Right lobe of liver (tissue), 4 donors: ENCODE measurements at regions not wholly inside any gene's neighbourhood (a gene's known extent, or its start where the extent isn't known, plus 50 kb on each side); places are given as distances from the start of the nearest gene placed in this dataset.

Source experiments
- POLR2A ChIP-seq: fragments of 450-650 bp; IDR thresholded peaks from one replicate; pipeline ENCODE4 v1.6.1; 2017; ENCODE audit warnings: antibody characterized with exemption, mild to moderate bottlenecking
- TF ChIP-seq, protein P1 (sequence below), 4 donors: fragments of 200-600 bp in 3 of 4; fragments of 450-650 bp in 1 of 4; IDR thresholded peaks; one replicate each; pipeline versions ENCODE4 v1.5.1 to v1.8.0; 2016 to 2022; ENCODE audit warnings: antibody characterized with exemption in 4 of 4, mild to moderate bottlenecking in 2 of 4
- donor health status: DM: no; HTN: no; CAD: no.
- donor health status: DM: no; HTN: no; CAD: no.
- donor health status: DM: no; HTN: yes; CAD: no.

GRCh38 chr2:18396329-18397010 is 164.0 kb downstream of the RDH14 start:
- TF ChIP-seq, protein P1, sequence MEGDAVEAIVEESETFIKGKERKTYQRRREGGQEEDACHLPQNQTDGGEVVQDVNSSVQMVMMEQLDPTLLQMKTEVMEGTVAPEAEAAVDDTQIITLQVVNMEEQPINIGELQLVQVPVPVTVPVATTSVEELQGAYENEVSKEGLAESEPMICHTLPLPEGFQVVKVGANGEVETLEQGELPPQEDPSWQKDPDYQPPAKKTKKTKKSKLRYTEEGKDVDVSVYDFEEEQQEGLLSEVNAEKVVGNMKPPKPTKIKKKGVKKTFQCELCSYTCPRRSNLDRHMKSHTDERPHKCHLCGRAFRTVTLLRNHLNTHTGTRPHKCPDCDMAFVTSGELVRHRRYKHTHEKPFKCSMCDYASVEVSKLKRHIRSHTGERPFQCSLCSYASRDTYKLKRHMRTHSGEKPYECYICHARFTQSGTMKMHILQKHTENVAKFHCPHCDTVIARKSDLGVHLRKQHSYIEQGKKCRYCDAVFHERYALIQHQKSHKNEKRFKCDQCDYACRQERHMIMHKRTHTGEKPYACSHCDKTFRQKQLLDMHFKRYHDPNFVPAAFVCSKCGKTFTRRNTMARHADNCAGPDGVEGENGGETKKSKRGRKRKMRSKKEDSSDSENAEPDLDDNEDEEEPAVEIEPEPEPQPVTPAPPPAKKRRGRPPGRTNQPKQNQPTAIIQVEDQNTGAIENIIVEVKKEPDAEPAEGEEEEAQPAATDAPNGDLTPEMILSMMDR (IDR thresholded peaks at IDR 0.05), result no peak
- TF ChIP-seq POLR2A, result no peak
